Breast epithelium (tissue), 3 donors: ENCODE measurements at regions not wholly inside any gene's neighbourhood (a gene's known extent, or its start where the extent isn't known, plus 50 kb on each side); places are given as distances from the start of the nearest gene placed in this dataset.

Experiments used
- POLR2A ChIP-seq: fragments of 450-650 bp; IDR thresholded peaks from one replicate; pipeline ENCODE4 v1.6.1; 2016; ENCODE audit warnings: antibody characterized with exemption, mild to moderate bottlenecking, moderate library complexity
- POLR2AphosphoS5 ChIP-seq, 3 donors: sonication (generic); formaldehyde crosslinking; IDR thresholded peaks; one replicate each; pipeline ENCODE4 v1.6.1; 2017; ENCODE audit warnings: antibody characterized with exemption in 3 of 3
- TF ChIP-seq, protein P1 (sequence below), 3 donors: fragments of 450-650 bp; IDR thresholded peaks; one replicate each; pipeline ENCODE4 v1.5.1; 2016 to 2017; ENCODE audit warnings: antibody characterized with exemption in 3 of 3, mild to moderate bottlenecking in 3 of 3, moderate library complexity in 3 of 3

DNA sequence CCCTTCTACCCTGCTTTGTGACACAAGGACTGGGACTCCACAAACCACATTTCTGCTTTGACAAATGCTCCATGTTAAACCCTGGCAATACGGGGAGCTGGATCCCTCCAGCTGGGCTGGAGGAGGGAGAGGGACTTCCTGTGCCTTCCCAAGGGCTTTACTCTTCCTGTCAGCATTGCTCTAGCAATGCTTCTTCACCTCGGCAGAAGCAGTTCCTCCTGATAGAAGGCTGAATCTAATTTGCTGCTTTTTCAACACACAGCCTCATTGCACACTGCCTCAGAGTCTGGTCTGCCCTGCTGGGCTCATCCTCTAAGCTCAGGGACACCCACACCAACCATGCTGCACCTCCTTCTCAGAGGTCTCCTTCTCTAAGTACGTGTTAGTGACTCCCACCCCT, 142.8 kb upstream of the SMAD3 start:
- TF ChIP-seq, protein P1, sequence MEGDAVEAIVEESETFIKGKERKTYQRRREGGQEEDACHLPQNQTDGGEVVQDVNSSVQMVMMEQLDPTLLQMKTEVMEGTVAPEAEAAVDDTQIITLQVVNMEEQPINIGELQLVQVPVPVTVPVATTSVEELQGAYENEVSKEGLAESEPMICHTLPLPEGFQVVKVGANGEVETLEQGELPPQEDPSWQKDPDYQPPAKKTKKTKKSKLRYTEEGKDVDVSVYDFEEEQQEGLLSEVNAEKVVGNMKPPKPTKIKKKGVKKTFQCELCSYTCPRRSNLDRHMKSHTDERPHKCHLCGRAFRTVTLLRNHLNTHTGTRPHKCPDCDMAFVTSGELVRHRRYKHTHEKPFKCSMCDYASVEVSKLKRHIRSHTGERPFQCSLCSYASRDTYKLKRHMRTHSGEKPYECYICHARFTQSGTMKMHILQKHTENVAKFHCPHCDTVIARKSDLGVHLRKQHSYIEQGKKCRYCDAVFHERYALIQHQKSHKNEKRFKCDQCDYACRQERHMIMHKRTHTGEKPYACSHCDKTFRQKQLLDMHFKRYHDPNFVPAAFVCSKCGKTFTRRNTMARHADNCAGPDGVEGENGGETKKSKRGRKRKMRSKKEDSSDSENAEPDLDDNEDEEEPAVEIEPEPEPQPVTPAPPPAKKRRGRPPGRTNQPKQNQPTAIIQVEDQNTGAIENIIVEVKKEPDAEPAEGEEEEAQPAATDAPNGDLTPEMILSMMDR (IDR thresholded peaks at IDR 0.05) = no peak
- TF ChIP-seq POLR2A (no peak), POLR2AphosphoS5 (IDR thresholded peaks at IDR 0.05) (no peak)
